HepG2 (cell line): ENCODE measurements at regions not wholly inside any gene's neighbourhood (a gene's known extent, or its start where the extent isn't known, plus 50 kb on each side); places are given as distances from the start of the nearest gene placed in this dataset.
A peak's percentile ranks its signal among the peaks of the same experiment; 100 is the strongest.

ENCODE experiments used
- ARID5B ChIP-seq: IDR thresholded peaks from 2 replicates; pipeline ENCODE4 v1.4.0; 2020; ENCODE audit warnings: mild to moderate bottlenecking, missing genetic modification reagents
- DMAP1 ChIP-seq: IDR thresholded peaks from 2 replicates; pipeline ENCODE4 v1.6.1; 2016
- HNF4A ChIP-seq: sonication (generic); formaldehyde crosslinking; IDR thresholded peaks from 2 replicates; pipeline ENCODE4 v1.4.0; 2020; ENCODE audit warnings: missing genetic modification reagents
- MAZ ChIP-seq, 2 experiments: sonication (generic) in 1 of 2; formaldehyde crosslinking in 1 of 2; IDR thresholded peaks; 2 replicates each; pipeline versions ENCODE4 v1.5.0 to v1.6.1; 2012 to 2020; ENCODE audit warnings: low read depth in 2 of 2, mild to moderate bottlenecking in 2 of 2, borderline replicate concordance in 1 of 2, improper control_type of control experiment in 1 of 2, low read length in 1 of 2, missing genetic modification reagents in 1 of 2, moderate library complexity in 1 of 2
- NONO ChIP-seq, 2 experiments: fragments of 450-650 bp in 1 of 2; sonication (generic) in 1 of 2; formaldehyde crosslinking in 1 of 2; IDR thresholded peaks in 1 of 2; conservative IDR thresholded peaks in 1 of 2; 2 replicates each; pipeline versions ENCODE4 v1.6.1 to v1.8.0; 2017 to 2022; ENCODE audit warnings: mild to moderate bottlenecking in 1 of 2, missing genetic modification reagents in 1 of 2, moderate library complexity in 1 of 2
- SALL1 ChIP-seq: sonication (generic); formaldehyde crosslinking; IDR thresholded peaks from 2 replicates; pipeline ENCODE4 v1.8.0; 2022; ENCODE audit warnings: mild to moderate bottlenecking, missing genetic modification reagents
- SKIL ChIP-seq: sonication (generic); formaldehyde crosslinking; IDR thresholded peaks from 2 replicates; pipeline ENCODE4 v1.8.0; 2022; ENCODE audit warnings: missing genetic modification reagents, mild to moderate bottlenecking, moderate library complexity, borderline replicate concordance
- TSC22D2 ChIP-seq: sonication (generic); formaldehyde crosslinking; IDR thresholded peaks from 2 replicates; pipeline ENCODE4 v1.5.1; 2020; ENCODE audit warnings: missing genetic modification reagents, mild to moderate bottlenecking, borderline replicate concordance
- U2AF1 ChIP-seq: fragments of 200-400 bp; formaldehyde crosslinking; optimal IDR thresholded peaks from 2 replicates; pipeline ENCODE3; 2017; ENCODE audit warnings: mild to moderate bottlenecking, low read depth, low read length
- ZNF605 ChIP-seq: sonication (generic); formaldehyde crosslinking; IDR thresholded peaks from 2 replicates; pipeline ENCODE4 v1.8.0; 2022; ENCODE audit warnings: mild to moderate bottlenecking, missing genetic modification reagents
- TF ChIP-seq, protein P1 (sequence below): sonication (generic); formaldehyde crosslinking; IDR thresholded peaks from 2 replicates; pipeline ENCODE4 v1.4.0; 2020; ENCODE audit warnings: missing genetic modification reagents
- TF ChIP-seq, protein P2 (sequence below): IDR thresholded peaks from 2 replicates; pipeline ENCODE4 v1.6.1; 2018; ENCODE audit warnings: missing genetic modification reagents
- TF ChIP-seq, protein P3 (sequence below): sonication (generic); formaldehyde crosslinking; IDR thresholded peaks from 2 replicates; pipeline ENCODE4 v1.5.0; 2020; ENCODE audit warnings: mild to moderate bottlenecking, missing genetic modification reagents, borderline replicate concordance

GRCh38 chr6:37083243-37084138 is 78.0 kb downstream of the FGD2 start (continued):
- TF ChIP-seq, protein P1, sequence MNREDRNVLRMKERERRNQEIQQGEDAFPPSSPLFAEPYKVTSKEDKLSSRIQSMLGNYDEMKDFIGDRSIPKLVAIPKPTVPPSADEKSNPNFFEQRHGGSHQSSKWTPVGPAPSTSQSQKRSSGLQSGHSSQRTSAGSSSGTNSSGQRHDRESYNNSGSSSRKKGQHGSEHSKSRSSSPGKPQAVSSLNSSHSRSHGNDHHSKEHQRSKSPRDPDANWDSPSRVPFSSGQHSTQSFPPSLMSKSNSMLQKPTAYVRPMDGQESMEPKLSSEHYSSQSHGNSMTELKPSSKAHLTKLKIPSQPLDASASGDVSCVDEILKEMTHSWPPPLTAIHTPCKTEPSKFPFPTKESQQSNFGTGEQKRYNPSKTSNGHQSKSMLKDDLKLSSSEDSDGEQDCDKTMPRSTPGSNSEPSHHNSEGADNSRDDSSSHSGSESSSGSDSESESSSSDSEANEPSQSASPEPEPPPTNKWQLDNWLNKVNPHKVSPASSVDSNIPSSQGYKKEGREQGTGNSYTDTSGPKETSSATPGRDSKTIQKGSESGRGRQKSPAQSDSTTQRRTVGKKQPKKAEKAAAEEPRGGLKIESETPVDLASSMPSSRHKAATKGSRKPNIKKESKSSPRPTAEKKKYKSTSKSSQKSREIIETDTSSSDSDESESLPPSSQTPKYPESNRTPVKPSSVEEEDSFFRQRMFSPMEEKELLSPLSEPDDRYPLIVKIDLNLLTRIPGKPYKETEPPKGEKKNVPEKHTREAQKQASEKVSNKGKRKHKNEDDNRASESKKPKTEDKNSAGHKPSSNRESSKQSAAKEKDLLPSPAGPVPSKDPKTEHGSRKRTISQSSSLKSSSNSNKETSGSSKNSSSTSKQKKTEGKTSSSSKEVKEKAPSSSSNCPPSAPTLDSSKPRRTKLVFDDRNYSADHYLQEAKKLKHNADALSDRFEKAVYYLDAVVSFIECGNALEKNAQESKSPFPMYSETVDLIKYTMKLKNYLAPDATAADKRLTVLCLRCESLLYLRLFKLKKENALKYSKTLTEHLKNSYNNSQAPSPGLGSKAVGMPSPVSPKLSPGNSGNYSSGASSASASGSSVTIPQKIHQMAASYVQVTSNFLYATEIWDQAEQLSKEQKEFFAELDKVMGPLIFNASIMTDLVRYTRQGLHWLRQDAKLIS (CRISPR knock-in tag), result peak; percentile 93
- TF ChIP-seq NONO (IDR thresholded peaks at IDR 0.05), result no peak
- TF ChIP-seq NONO (CRISPR knock-in tag; conservative IDR thresholded peaks at IDR 0.05), result peak; percentile 94
- TF ChIP-seq ARID5B (CRISPR knock-in tag), result peak; percentile 100
- peak; percentile 99 for TF ChIP-seq SKIL (CRISPR knock-in tag)
- TF ChIP-seq, protein P2, sequence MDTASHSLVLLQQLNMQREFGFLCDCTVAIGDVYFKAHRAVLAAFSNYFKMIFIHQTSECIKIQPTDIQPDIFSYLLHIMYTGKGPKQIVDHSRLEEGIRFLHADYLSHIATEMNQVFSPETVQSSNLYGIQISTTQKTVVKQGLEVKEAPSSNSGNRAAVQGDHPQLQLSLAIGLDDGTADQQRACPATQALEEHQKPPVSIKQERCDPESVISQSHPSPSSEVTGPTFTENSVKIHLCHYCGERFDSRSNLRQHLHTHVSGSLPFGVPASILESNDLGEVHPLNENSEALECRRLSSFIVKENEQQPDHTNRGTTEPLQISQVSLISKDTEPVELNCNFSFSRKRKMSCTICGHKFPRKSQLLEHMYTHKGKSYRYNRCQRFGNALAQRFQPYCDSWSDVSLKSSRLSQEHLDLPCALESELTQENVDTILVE, result peak; percentile 97
- peak; percentile 92 for TF ChIP-seq DMAP1
- TF ChIP-seq, protein P3, sequence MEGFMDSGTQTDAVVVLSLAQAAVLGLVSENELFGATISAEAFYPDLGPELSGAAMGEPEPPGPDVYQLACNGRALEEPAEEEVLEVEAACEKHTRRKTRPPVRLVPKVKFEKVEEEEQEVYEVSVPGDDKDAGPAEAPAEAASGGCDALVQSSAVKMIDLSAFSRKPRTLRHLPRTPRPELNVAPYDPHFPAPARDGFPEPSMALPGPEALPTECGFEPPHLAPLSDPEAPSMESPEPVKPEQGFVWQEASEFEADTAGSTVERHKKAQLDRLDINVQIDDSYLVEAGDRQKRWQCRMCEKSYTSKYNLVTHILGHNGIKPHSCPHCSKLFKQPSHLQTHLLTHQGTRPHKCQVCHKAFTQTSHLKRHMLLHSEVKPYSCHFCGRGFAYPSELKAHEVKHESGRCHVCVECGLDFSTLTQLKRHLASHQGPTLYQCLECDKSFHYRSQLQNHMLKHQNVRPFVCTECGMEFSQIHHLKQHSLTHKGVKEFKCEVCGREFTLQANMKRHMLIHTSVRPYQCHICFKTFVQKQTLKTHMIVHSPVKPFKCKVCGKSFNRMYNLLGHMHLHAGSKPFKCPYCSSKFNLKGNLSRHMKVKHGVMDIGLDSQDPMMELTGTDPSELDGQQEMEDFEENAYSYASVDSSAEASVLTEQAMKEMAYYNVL (CRISPR knock-in tag), result peak; percentile 99
- peak; percentile 100 for TF ChIP-seq HNF4A (CRISPR knock-in tag)
- peak; percentile 95 for TF ChIP-seq MAZ (IDR thresholded peaks at IDR 0.05; ENCODE audit: borderline replicate concordance, low read depth, low read length)
- peak; percentile 99 for TF ChIP-seq MAZ (CRISPR knock-in tag; IDR thresholded peaks at IDR 0.05; ENCODE audit: low read depth)
- peak; percentile 78 for TF ChIP-seq U2AF1
- peak; percentile 100 for TF ChIP-seq SALL1 (CRISPR knock-in tag)
- peak; percentile 82; the same call in 1 of the 2 replicates for TF ChIP-seq TSC22D2
- TF ChIP-seq ZNF605 (CRISPR knock-in tag), result peak; percentile 98
